ENCODE measurements at regions not wholly inside any gene's neighbourhood (a gene's known extent, or its start where the extent isn't known, plus 50 kb on each side); places are given as distances from the start of the nearest gene placed in this dataset.

DNA sequence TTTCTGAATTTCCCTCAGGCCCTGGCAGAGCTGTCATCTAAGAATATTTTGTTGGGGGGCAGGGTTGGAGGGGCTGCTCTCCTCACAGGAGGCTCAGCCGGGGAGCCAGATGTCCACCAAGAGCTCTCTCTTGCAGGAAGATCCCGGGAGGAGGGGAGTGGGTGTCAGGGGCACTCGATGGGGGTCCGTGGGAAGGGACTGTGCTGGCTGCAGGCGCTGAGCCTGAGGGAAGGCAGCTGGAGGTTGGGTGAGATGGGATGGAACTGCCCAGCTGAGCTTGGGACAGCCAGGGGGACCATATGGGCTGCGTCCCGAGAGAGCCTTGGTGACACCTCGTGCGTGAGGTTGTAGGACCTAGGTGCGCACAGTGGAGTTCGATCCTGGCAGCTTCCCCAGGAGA lies 111.2 kb upstream of the GSE1 start:
- Histone ChIP-seq H3K36me3 (no peaks in the 10 kb centered on the region), H3K27ac (no peak overlapping the region), H3K27me3 (no peaks in the 10 kb centered on the region), H3K4me3 (ENCODE audit: low read depth in 1 of 2, low read length in 1 of 2) (no peak overlapping the region), H3K9me3 (no peaks in the 10 kb centered on the region), H3K4me1 (ENCODE audit: control insufficient read depth in 1 of 2, insufficient read depth in 1 of 2, low read depth in 1 of 2, low read length in 1 of 2) (peaks cover 22 to 24% of the 10 kb centered on the region in 2 experiments)
- no peak for TF ChIP-seq CTCF (IDR thresholded peaks at IDR 0.05)

DNA sequence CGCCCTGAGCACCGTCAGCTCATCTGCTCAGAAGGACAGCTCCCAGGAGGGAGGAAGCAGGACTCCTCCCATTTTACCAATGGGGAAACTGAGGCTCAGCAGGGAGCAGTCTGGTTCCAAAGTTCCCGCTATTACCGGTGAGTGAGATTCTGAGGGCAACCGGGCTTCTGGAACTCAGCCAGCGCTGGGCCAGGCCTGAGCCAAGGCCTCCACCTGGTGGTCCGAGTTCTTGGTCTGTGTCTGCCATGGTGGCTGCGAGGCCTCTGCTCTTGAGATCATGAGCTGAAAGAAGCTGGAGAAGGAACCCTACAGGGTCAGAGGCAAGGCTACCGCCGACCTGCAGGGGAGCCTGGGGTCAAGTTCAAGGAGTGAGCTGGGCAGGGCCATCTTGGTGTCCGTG lies 110.8 kb upstream of the GSE1 start:
- Histone ChIP-seq H3K27me3 (no peaks in the 10 kb centered on the region), H3K27ac (no peak overlapping the region), H3K36me3 (no peaks in the 10 kb centered on the region), H3K9me3 (no peaks in the 10 kb centered on the region), H3K4me1 (ENCODE audit: control insufficient read depth in 1 of 2, insufficient read depth in 1 of 2, low read depth in 1 of 2, low read length in 1 of 2) (peaks cover 23 to 25% of the 10 kb centered on the region in 2 experiments), H3K4me3 (ENCODE audit: low read depth in 1 of 2, low read length in 1 of 2) (no peak overlapping the region)
- no peak for TF ChIP-seq CTCF (IDR thresholded peaks at IDR 0.05)

GRCh38 chr16:85503679-85504231 lies 109.4 kb upstream of the GSE1 start:
- Histone ChIP-seq H3K27me3 (no peaks in the 10 kb centered on the region), H3K4me3 (ENCODE audit: low read depth in 1 of 2, low read length in 1 of 2) (no peak overlapping the region), H3K9me3 (no peaks in the 10 kb centered on the region), H3K27ac (no peak overlapping the region), H3K36me3 (no peaks in the 10 kb centered on the region), H3K4me1 (ENCODE audit: control insufficient read depth in 1 of 2, insufficient read depth in 1 of 2, low read depth in 1 of 2, low read length in 1 of 2) (peaks cover 23 to 25% of the 10 kb centered on the region in 2 experiments)
- TF ChIP-seq CTCF (IDR thresholded peaks at IDR 0.05), result no peak

DNA sequence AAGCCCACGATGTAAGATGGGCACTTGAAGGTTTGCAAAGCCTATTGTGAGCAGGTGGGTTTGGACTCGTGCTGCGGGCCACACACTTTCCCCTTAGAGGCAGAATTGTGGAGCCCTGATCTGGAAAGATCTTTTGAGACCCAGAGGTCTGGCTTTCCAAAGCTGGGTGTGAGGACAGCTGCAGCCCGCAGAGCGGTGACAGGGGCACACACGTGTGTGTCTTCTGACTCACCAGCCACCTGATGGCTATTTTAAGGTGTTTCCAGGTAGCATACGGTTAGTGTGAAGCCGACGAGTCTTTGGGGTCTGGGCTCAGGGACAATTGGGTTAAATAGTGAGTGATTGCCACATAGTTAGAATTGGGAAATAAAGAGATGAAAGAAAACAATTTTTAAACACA lies 108.9 kb upstream of the GSE1 start:
- Histone ChIP-seq H3K9me3 (no peaks in the 10 kb centered on the region), H3K27ac (no peak overlapping the region), H3K4me3 (ENCODE audit: low read depth in 1 of 2, low read length in 1 of 2) (no peak overlapping the region), H3K36me3 (no peaks in the 10 kb centered on the region), H3K4me1 (ENCODE audit: control insufficient read depth in 1 of 2, insufficient read depth in 1 of 2, low read depth in 1 of 2, low read length in 1 of 2) (peaks cover 23 to 25% of the 10 kb centered on the region in 2 experiments), H3K27me3 (no peaks in the 10 kb centered on the region)
- TF ChIP-seq CTCF (IDR thresholded peaks at IDR 0.05), result no peak

DNA sequence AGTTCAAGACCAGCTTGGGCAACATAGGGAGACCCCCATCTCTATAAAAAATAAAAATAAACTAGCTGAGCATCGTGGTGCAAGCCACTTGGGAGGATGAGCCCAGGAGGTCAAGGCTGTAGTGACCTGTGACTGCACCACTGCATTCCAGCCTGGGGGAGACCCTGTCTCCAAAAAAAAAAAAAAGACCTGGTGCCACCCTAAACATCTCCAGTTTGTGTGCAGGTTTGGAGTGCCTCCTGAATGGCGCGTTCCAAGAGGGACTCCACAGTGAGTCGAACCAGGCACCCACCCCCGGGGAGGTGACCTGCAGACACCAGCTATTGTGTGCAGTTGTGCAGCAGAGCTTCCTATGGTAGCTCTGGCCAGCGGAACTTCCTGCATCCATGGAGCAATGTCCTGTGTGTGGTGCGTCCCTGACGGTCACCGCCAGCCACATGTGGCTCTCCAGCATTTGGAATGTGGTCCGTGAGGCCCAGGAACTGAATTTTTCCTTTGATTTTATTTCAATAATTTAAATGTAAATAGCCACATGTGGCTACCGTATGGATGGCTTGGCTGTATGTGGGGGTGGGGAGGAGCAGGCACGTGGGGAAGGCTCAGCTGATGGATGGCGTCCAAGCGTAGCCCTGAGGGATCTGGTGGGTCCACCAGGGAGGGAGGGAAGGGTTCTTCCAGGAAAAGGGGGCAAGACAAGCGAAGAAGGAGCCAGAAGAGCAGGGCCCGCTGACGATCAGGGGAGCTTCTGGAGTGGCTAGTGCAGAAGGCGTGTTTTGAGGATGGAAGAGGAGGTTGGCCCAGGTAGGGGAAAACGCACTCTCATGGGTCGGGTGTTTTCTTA lies 107.1 kb upstream of the GSE1 start:
- Histone ChIP-seq H3K9me3 (no peaks in the 10 kb centered on the region), H3K27ac (no peak overlapping the region), H3K4me3 (ENCODE audit: low read depth in 1 of 2, low read length in 1 of 2) (no peak overlapping the region), H3K36me3 (no peaks in the 10 kb centered on the region), H3K4me1 (ENCODE audit: control insufficient read depth in 1 of 2, insufficient read depth in 1 of 2, low read depth in 1 of 2, low read length in 1 of 2) (peaks cover 23 to 25% of the 10 kb centered on the region in 2 experiments), H3K27me3 (no peaks in the 10 kb centered on the region)
- no peak for TF ChIP-seq CTCF (IDR thresholded peaks at IDR 0.05)
